Thyroid gland (tissue), 4 donors: ENCODE measurements at regions not wholly inside any gene's neighbourhood (a gene's known extent, or its start where the extent isn't known, plus 50 kb on each side); places are given as distances from the start of the nearest gene placed in this dataset.

Source experiments
- POLR2A ChIP-seq, 2 donors: fragments of 450-650 bp; IDR thresholded peaks; one replicate each; pipeline ENCODE4 v1.6.1; 2017; ENCODE audit warnings: antibody characterized with exemption in 2 of 2, mild to moderate bottlenecking in 2 of 2, moderate library complexity in 1 of 2
- TF ChIP-seq, protein P1 (sequence below), 6 experiments: fragments of 200-600 bp in 3 of 6; fragments of 450-650 bp in 3 of 6; sonication (generic) in 3 of 6; IDR thresholded peaks; one replicate each; pipeline ENCODE4 v1.5.1; 2016 to 2019; ENCODE audit warnings: antibody characterized with exemption in 6 of 6, mild to moderate bottlenecking in 2 of 6, inconsistent platforms in 1 of 6, moderate library complexity in 1 of 6

DNA sequence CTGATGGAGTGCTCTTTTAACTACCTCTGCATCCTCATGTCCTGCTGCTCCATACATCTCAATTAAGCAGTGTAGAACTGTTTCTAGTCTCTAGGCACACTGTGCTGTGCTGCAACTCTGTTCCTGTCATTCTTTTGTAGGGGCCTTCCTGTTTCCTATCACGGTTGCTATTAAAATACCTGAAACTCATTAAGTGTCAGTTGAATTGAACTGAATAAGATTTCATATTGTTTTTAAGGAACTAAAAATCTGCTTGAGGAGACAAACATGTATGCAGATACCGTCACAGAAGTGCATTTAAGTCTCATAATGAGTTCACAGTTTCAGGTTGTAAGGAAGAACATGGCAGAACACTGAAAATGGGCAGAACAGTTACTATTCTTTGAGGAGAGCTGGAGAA lies 170.1 kb downstream of the LARP7 start:
- TF ChIP-seq POLR2A (IDR thresholded peaks at IDR 0.05) = no peak
- TF ChIP-seq, protein P1, sequence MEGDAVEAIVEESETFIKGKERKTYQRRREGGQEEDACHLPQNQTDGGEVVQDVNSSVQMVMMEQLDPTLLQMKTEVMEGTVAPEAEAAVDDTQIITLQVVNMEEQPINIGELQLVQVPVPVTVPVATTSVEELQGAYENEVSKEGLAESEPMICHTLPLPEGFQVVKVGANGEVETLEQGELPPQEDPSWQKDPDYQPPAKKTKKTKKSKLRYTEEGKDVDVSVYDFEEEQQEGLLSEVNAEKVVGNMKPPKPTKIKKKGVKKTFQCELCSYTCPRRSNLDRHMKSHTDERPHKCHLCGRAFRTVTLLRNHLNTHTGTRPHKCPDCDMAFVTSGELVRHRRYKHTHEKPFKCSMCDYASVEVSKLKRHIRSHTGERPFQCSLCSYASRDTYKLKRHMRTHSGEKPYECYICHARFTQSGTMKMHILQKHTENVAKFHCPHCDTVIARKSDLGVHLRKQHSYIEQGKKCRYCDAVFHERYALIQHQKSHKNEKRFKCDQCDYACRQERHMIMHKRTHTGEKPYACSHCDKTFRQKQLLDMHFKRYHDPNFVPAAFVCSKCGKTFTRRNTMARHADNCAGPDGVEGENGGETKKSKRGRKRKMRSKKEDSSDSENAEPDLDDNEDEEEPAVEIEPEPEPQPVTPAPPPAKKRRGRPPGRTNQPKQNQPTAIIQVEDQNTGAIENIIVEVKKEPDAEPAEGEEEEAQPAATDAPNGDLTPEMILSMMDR (IDR thresholded peaks at IDR 0.05) = no peak
